GM12891 (cell line): ENCODE measurements at regions not wholly inside any gene's neighbourhood (a gene's known extent, or its start where the extent isn't known, plus 50 kb on each side); places are given as distances from the start of the nearest gene placed in this dataset.

Source experiments
- POLR2A ChIP-seq: IDR thresholded peaks from 2 replicates; pipeline ENCODE4 v1.6.1; 2011; ENCODE audit warnings: low read depth, low read length, control low read depth
- POLR2AphosphoS5 ChIP-seq: IDR thresholded peaks from 2 replicates; pipeline ENCODE4 v1.6.1; 2011; ENCODE audit warnings: low read depth, low read length, control low read depth
- SPI1 ChIP-seq: IDR thresholded peaks from 2 replicates; pipeline ENCODE4 v1.6.1; 2011; ENCODE audit warnings: low read depth, low read length, control low read depth
- TAF1 ChIP-seq: IDR thresholded peaks from 2 replicates; pipeline ENCODE4 v1.6.1; 2011; ENCODE audit warnings: low read depth, low read length, control low read depth

DNA sequence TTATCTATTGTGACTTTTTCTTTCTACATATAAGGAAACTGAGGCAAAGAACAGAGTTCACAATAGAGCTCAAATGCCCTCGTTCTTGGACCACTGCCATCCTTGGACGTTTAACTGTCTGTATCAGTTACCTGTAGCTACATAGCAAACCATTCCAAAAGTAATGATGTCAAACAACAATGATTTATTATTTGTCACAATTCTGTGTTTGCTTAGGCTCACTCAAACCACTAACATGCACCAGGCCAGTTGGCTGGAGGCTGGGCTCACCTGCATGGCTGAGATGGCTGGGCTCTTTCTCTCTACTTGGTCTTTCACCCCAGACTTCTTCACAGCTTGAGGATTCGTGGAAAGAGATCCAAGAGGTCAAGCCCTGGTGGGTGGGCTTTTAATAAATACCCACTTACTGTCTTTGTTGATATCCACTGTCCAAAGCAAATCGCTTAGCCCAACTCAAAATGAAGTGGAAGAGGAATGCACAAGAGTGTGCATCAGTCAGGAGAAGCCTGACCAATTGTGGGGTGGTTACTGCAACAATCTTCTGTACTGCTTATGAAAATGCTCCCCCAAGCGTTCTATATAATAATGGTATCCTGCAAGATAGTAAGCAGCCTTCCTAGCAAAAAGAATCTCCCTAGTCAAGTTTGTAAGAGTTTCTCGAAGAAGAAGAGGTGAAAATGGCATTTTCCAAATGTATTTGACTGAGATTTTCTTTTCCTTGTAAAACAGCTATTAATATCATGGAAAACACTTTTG lies 163.5 kb upstream of the NT5C1B start:
- no peak for TF ChIP-seq SPI1
- TF ChIP-seq POLR2A, result no peak
- no peak for TF ChIP-seq TAF1
- TF ChIP-seq POLR2AphosphoS5, result no peak
